PC-9 (cell line): ENCODE measurements at regions not wholly inside any gene's neighbourhood (a gene's known extent, or its start where the extent isn't known, plus 50 kb on each side); places are given as distances from the start of the nearest gene placed in this dataset.
"Not testable (repeated sequence)": the region's sequence is repeated elsewhere in the genome, so short reads cannot be mapped to it uniquely, and the experiment has no call there.

ENCODE experiments used
- EZH2 ChIP-seq: fragments of 200-600 bp; sonication (generic); IDR thresholded peaks from 2 replicates; pipeline ENCODE4 v1.8.0; 2017; ENCODE audit warnings: antibody characterized with exemption, low read depth
- TF ChIP-seq, protein P1 (sequence below): fragments of 200-600 bp; sonication (generic); conservative IDR thresholded peaks from 2 replicates; pipeline ENCODE4 v1.6.1; 2017; ENCODE audit warnings: mixed run types, antibody characterized with exemption, mild to moderate bottlenecking, moderate library complexity

GRCh38 chr1:81720256-81720655, 80.5 kb upstream of the ADGRL2 start:
- TF ChIP-seq, protein P1, sequence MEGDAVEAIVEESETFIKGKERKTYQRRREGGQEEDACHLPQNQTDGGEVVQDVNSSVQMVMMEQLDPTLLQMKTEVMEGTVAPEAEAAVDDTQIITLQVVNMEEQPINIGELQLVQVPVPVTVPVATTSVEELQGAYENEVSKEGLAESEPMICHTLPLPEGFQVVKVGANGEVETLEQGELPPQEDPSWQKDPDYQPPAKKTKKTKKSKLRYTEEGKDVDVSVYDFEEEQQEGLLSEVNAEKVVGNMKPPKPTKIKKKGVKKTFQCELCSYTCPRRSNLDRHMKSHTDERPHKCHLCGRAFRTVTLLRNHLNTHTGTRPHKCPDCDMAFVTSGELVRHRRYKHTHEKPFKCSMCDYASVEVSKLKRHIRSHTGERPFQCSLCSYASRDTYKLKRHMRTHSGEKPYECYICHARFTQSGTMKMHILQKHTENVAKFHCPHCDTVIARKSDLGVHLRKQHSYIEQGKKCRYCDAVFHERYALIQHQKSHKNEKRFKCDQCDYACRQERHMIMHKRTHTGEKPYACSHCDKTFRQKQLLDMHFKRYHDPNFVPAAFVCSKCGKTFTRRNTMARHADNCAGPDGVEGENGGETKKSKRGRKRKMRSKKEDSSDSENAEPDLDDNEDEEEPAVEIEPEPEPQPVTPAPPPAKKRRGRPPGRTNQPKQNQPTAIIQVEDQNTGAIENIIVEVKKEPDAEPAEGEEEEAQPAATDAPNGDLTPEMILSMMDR, result not testable (repeated sequence)
- TF ChIP-seq EZH2, result not testable (repeated sequence)
